Suprapubic skin (tissue), 4 donors: ENCODE measurements at regions not wholly inside any gene's neighbourhood (a gene's known extent, or its start where the extent isn't known, plus 50 kb on each side); places are given as distances from the start of the nearest gene placed in this dataset.
A peak's percentile ranks its signal among the peaks of the same experiment; 100 is the strongest.

Source experiments
- DNase-seq, 2 donors: peaks; one replicate each; pipeline ENCODE4 v3.0.0-alpha.2; 2019; ENCODE audit warnings: low spot score in 2 of 2
- H3K27ac ChIP-seq: fragments of 200-600 bp; sonication (generic); one replicate; pipeline ENCODE4 v1.5.1; 2019
- H3K27me3 ChIP-seq: fragments of 200-600 bp; sonication (generic); one replicate; pipeline ENCODE4 v1.5.1; 2019
- H3K36me3 ChIP-seq: fragments of 200-600 bp; sonication (generic); one replicate; pipeline ENCODE4 v1.5.1; 2019
- H3K4me1 ChIP-seq: fragments of 200-600 bp; sonication (generic); one replicate; pipeline ENCODE4 v1.5.1; 2019
- H3K4me3 ChIP-seq: fragments of 200-600 bp; sonication (generic); one replicate; pipeline ENCODE4 v1.5.1; 2019; ENCODE audit warnings: mild to moderate bottlenecking
- H3K9me3 ChIP-seq: fragments of 200-600 bp; sonication (generic); one replicate; pipeline ENCODE4 v1.5.1; 2019
- CTCF ChIP-seq, 2 donors: fragments of 200-600 bp in 1 of 2; fragments of 450-650 bp in 1 of 2; sonication (generic) in 1 of 2; IDR thresholded peaks; one replicate each; pipeline ENCODE4 v1.5.1; 2016 to 2019; ENCODE audit warnings: antibody characterized with exemption in 2 of 2, mild to moderate bottlenecking in 1 of 2, moderate library complexity in 1 of 2
- EP300 ChIP-seq: sonication (generic); formaldehyde crosslinking; IDR thresholded peaks from one replicate; pipeline ENCODE4 v1.6.1; 2017; ENCODE audit warnings: antibody characterized with exemption
- POLR2A ChIP-seq, 2 donors: fragments of 450-650 bp; IDR thresholded peaks; one replicate each; pipeline ENCODE4 v1.6.1; 2017; ENCODE audit warnings: antibody characterized with exemption in 2 of 2, mild to moderate bottlenecking in 2 of 2, moderate library complexity in 2 of 2
- POLR2AphosphoS5 ChIP-seq, 3 donors: sonication (generic); formaldehyde crosslinking; IDR thresholded peaks; one replicate each; pipeline ENCODE4 v1.6.1; 2017; ENCODE audit warnings: antibody characterized with exemption in 3 of 3
- WGBS: methylation state at CpG from one replicate; pipeline ENCODE4 v1.1.5; 2018; 5-methylcytosine and 5-hydroxymethylcytosine counted together

DNA sequence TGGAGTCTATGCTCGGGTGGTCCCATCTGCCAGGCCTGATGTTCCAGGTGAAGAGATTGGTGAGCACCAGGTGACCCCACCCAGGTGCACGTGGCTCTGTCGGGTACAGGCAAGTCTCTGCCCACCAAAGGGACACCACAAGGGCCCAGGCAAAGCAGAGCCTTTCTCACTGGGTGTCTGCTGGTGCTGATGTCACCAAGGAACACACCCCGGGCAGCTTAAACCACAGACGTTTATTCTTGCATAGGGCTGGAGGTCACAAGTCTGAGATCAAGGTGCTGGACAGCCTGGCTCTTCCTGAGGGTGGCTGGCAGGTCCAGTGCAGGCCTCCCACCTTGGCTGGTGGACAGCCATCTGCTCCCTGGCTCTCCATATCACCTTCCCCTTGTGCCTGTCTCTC, 100.7 kb upstream of the CD93 start:
- DNase-seq = no peak
- Histone ChIP-seq H3K27ac (peak overlapping the region; percentile 61), H3K4me3 (no peak overlapping the region), H3K9me3 (no peaks in the 10 kb centered on the region), H3K27me3 (no peaks in the 10 kb centered on the region), H3K4me1 (peaks cover 3% of the 10 kb centered on the region), H3K36me3 (no peaks in the 10 kb centered on the region)
- 77% methylated on average over 4 of the region's 5 CpGs for WGBS
- TF ChIP-seq POLR2A (IDR thresholded peaks at IDR 0.05) (no peak), EP300 (no peak), CTCF (IDR thresholded peaks at IDR 0.05) (no peak), POLR2AphosphoS5 (IDR thresholded peaks at IDR 0.05) (no peak)

DNA sequence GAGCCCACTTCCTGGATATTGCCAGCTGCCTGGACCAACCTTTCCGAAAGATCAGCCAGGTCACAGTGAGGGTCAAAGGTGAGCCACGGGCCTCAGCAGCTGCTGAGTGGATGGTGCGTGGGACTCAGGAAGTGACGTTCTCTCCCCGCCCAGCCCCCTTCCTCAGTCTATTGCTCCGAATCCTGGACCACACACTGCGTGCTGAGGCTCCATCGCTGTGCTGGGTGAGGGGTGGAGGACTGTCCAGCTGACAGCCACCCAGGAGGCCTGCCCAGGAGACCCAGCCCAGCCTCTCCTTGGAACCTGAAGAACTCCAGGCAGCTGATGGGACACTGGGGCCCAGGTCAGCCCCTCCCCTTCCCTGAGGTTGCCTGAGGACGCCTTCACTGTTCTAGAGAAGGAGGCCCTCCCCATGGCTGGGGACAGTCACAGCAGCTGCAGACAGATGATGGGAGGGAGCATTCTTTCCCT, 94.4 kb upstream of the CD93 start:
- 85% methylated on average over 9 of the region's 9 CpGs for WGBS
- Histone ChIP-seq H3K27me3 (no peaks in the 10 kb centered on the region), H3K9me3 (no peaks in the 10 kb centered on the region), H3K36me3 (no peaks in the 10 kb centered on the region), H3K27ac (no peak overlapping the region), H3K4me1 (peaks cover 7% of the 10 kb centered on the region), H3K4me3 (no peak overlapping the region)
- no peak for TF ChIP-seq POLR2AphosphoS5 (IDR thresholded peaks at IDR 0.05)
- DNase-seq = no peak

GRCh38 chr20:23179766-23180403, 93.8 kb upstream of the CD93 start:
- H3K27ac ChIP-seq = no peak overlapping the region
- WGBS = 67% methylated on average over 1 of the region's 1 CpG
- no peak for DNase-seq
- H3K9me3 ChIP-seq = no peaks in the 10 kb centered on the region
- no peaks in the 10 kb centered on the region for H3K36me3 ChIP-seq
- peaks cover 7% of the 10 kb centered on the region for H3K4me1 ChIP-seq
- no peaks in the 10 kb centered on the region for H3K27me3 ChIP-seq
- H3K4me3 ChIP-seq = no peak overlapping the region
- TF ChIP-seq POLR2AphosphoS5 (IDR thresholded peaks at IDR 0.05) (no peak), EP300 (no peak), CTCF (IDR thresholded peaks at IDR 0.05) (no peak), POLR2A (IDR thresholded peaks at IDR 0.05) (no peak)

- 29% methylated on average over 3 of the region's 3 CpGs for WGBS
- no peak overlapping the region for H3K4me3 ChIP-seq
- H3K27ac ChIP-seq = no peak overlapping the region
- TF ChIP-seq POLR2A (IDR thresholded peaks at IDR 0.05) (no peak), CTCF (IDR thresholded peaks at IDR 0.05) (no peak), EP300 (no peak), POLR2AphosphoS5 (IDR thresholded peaks at IDR 0.05) (no peak)
- no peak for DNase-seq
- H3K4me1 ChIP-seq = peaks cover 7% of the 10 kb centered on the region
- H3K36me3 ChIP-seq = no peaks in the 10 kb centered on the region
- no peaks in the 10 kb centered on the region for H3K9me3 ChIP-seq
- H3K27me3 ChIP-seq = no peaks in the 10 kb centered on the region
Measured at GRCh38 chr20:23178806-23179205, 92.7 kb upstream of the CD93 start.

- Histone ChIP-seq H3K27me3 (no peaks in the 10 kb centered on the region), H3K4me3 (no peak overlapping the region), H3K4me1 (no peaks in the 10 kb centered on the region), H3K9me3 (no peaks in the 10 kb centered on the region), H3K27ac (no peak overlapping the region), H3K36me3 (no peaks in the 10 kb centered on the region)
- TF ChIP-seq CTCF (IDR thresholded peaks at IDR 0.05) (no peak), EP300 (no peak), POLR2A (IDR thresholded peaks at IDR 0.05) (no peak), POLR2AphosphoS5 (IDR thresholded peaks at IDR 0.05) (no peak)
- DNase-seq = no peak
- 93% methylated on average over 3 of the region's 3 CpGs for WGBS
Measured at GRCh38 chr20:23174821-23175220, 88.7 kb upstream of the CD93 start.

DNA sequence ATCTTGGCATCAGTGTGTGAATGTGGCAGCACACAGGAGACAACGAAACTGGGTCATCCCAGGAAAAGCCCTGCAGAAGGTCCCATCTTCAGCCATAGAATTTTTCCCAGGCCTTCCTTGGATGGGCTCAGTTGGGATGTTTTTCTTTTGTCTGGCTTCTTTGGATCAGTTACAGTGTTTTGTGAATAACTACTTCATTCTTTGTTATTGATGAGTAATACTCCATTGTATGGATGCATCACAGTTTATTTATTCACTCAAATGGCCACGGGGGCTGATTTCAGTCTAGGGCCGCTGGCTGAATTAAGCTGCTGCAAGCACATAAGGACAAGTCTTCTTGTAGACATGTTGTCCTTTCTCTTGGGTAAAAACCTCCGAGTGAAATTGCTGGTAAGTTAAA, 81.3 kb upstream of the CD93 start:
- H3K27ac ChIP-seq = no peak overlapping the region
- WGBS = 96% methylated on average over 4 of the region's 4 CpGs
- peaks cover 1% of the 10 kb centered on the region for H3K4me1 ChIP-seq
- DNase-seq = no peak
- no peak overlapping the region for H3K4me3 ChIP-seq
- TF ChIP-seq EP300 (no peak), CTCF (IDR thresholded peaks at IDR 0.05) (no peak), POLR2AphosphoS5 (IDR thresholded peaks at IDR 0.05) (no peak), POLR2A (IDR thresholded peaks at IDR 0.05) (no peak)
- no peaks in the 10 kb centered on the region for H3K9me3 ChIP-seq
- H3K36me3 ChIP-seq = no peaks in the 10 kb centered on the region
- no peaks in the 10 kb centered on the region for H3K27me3 ChIP-seq
